D721Med (cell line): ENCODE measurements at regions not wholly inside any gene's neighbourhood (a gene's known extent, or its start where the extent isn't known, plus 50 kb on each side); places are given as distances from the start of the nearest gene placed in this dataset.
"Not testable (repeated sequence)": the region's sequence is repeated elsewhere in the genome, so short reads cannot be mapped to it uniquely, and the experiment has no call there.

ENCODE experiments used
- DNase-seq: peaks from one replicate; pipeline ENCODE4 v3.0.0; 2011; ENCODE audit warnings: low spot score; ENCODE audit not compliant: insufficient read length
- FAIRE-seq: peaks from 2 replicates; lab custom pipeline; 2011; peaks lifted over from hg19 to GRCh38; lab: Jason Lieb, UNC
- TF ChIP-seq, protein P1 (sequence below): IDR thresholded peaks from 2 replicates; pipeline ENCODE4 v1.5.1; 2012; ENCODE audit warnings: mild to moderate bottlenecking, control low read depth; ENCODE audit not compliant: insufficient read depth; ENCODE audit errors: missing control alignments

DNA sequence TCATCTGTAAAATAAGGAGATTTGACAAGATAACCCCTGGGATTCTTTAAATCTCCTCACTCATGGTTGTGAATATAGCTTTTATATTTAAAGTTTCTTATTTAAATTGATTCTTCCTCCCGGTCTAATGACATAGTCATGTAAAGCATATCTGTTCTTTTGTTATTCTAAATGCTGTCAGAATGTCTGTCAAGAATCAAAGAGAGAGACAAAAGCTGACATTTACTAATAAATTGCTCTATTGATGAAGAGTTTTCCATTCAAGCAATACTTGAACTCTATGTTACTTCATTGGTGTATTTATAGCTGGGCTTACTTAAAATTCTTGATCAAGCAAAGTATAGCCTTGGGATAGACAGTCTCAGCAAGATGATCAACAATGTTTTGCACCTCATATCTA, 865.8 kb downstream of the TBC1D32 start:
- TF ChIP-seq, protein P1, sequence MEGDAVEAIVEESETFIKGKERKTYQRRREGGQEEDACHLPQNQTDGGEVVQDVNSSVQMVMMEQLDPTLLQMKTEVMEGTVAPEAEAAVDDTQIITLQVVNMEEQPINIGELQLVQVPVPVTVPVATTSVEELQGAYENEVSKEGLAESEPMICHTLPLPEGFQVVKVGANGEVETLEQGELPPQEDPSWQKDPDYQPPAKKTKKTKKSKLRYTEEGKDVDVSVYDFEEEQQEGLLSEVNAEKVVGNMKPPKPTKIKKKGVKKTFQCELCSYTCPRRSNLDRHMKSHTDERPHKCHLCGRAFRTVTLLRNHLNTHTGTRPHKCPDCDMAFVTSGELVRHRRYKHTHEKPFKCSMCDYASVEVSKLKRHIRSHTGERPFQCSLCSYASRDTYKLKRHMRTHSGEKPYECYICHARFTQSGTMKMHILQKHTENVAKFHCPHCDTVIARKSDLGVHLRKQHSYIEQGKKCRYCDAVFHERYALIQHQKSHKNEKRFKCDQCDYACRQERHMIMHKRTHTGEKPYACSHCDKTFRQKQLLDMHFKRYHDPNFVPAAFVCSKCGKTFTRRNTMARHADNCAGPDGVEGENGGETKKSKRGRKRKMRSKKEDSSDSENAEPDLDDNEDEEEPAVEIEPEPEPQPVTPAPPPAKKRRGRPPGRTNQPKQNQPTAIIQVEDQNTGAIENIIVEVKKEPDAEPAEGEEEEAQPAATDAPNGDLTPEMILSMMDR: no peak
- no peak for FAIRE-seq
- DNase-seq: no peak

DNA sequence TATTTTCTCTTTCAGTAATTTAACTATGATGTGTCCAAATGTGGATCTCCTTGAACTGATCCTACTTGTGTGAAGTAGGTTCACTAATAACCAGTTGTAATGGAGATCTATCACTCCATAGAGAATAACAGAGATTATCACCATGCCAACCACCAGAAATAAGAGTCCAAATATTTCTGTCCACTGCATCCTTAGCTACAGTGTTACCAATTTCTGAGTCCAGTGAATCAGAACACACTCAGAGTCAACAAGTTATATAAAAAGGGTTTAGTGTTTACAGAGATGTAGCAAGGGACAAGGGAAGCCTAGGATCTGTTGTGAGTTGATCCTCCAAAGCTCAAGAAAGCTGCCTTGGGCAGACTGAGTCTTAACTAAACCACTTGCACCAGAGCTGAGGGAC, 882.8 kb downstream of the TBC1D32 start:
- TF ChIP-seq, protein P1: no peak
- DNase-seq (no peak), FAIRE-seq (no peak)

DNA sequence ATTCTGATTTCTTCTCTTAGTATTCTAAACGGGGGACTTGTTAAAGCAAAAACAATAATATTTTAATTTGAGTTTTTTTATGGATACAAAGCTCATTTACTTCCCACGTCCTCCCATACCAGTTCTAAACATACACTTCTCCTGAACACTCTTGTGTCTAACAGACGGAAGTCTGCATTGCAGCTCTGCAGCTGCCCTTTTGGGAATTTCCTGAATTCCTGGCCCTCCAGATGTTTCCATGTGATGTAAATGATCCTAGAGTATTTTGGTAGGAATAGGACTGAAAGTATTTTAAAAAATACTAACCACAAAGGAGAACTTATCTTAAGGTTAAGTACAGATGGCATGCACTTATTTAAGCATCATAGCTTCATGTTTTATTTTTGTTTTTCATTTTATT, 886.7 kb downstream of the TBC1D32 start:
- FAIRE-seq (no peak), DNase-seq (no peak)
- TF ChIP-seq, protein P1: no peak

DNA sequence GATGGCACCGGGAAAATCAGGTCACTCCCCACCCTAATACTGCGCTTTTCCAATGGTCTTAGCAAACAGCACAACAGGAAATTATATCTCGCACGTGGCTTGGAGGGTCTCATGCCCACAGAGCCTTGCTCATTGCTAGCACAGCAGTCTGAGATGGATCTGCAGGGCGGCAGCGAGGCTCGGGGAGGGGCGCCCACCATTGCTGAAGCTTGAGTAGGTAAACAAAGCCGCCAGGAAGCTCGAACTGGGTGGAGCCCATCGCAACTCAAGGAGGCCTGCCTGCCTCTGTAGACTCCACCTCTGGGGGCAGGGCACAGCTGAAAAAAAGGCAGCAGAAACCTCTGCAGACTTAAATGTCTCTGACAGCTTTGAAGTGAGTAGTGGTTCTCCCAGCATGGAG, 901.4 kb downstream of the TBC1D32 start:
- not testable (repeated sequence) for DNase-seq, FAIRE-seq

DNA sequence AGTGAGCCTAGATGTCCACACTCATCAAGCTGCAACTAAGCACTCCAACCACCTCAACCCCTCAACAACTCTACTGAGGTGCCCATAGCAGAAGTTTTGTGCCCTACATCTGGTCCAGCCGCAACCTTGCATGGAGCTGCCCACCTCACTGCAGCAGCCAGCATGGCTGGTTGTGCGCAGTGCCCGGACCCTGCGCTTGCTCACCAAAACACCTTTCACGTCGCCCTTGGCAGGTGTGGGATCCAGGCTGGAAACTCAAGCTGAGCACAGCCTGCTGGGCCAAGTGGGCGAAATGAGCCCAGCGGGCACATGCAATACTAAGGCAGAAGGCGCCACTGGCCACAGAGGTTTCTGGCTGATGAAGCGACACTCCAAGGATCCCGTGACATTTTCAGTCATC, 902.4 kb downstream of the TBC1D32 start:
- TF ChIP-seq, protein P1: no peak
- no peak for FAIRE-seq
- no peak for DNase-seq

DNA sequence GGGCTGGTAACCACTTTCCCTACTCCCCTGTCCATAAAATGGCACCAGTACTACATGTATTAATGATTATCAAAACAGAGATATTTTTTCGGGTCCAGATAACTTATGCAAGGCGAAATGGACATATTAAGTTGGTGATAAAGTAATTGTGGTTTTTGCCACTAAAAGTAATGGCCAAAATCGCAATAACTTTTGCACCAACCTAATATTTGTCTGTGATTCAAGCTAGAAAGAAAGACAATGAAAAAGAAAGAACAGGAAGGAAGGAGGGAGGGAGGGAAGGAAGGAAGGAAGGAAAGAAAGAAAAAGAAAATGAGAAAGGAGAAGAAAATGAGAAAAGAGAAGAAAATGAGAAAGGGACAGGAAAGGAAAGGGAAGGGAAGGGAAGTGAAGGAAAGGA, 922.9 kb downstream of the TBC1D32 start:
- TF ChIP-seq, protein P1: no peak
- DNase-seq (no peak), FAIRE-seq (no peak)

DNA sequence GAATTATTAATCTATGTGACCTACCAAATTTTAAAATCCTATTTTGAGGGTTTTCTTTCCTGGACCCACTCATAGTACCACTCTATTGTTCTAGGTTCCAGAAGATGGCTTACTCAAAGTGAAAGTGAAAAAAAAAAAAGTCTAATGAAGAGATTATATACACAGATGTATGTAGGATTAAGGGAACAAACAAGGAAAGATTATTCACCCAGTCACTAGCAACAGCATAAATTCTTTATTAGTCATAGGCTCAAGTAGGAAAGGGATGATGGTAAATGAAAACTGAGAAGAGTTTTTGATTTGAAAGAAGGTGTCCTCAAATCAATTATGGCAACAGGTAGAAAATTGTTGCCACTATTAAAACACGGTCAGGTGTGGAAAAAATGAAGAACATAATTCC, 923.7 kb downstream of the TBC1D32 start:
- FAIRE-seq (peak; percentile 56), DNase-seq (no peak)
- TF ChIP-seq, protein P1: no peak

DNA sequence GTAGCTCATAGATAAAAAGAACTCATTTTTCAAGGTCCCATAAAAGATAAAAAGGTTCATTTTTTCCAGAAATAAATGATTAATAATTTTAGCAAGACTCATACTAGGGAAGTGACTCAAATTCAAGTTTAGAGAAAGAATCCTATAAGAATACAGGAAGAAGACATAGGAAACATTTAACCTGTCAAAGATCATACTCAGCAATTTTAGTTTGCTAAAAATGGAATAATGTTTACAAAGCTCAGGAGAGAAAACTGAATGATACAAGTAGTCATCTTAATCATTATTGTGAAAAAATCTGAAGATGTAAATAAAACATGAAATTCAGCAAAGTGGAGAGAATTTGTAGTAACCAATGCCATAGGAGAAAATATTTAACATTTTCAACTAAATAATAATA, 926.6 kb downstream of the TBC1D32 start:
- TF ChIP-seq, protein P1: no peak
- DNase-seq (no peak), FAIRE-seq (no peak)
